ENCODE measurements at regions not wholly inside any gene's neighbourhood (a gene's known extent, or its start where the extent isn't known, plus 50 kb on each side); places are given as distances from the start of the nearest gene placed in this dataset.

DNA sequence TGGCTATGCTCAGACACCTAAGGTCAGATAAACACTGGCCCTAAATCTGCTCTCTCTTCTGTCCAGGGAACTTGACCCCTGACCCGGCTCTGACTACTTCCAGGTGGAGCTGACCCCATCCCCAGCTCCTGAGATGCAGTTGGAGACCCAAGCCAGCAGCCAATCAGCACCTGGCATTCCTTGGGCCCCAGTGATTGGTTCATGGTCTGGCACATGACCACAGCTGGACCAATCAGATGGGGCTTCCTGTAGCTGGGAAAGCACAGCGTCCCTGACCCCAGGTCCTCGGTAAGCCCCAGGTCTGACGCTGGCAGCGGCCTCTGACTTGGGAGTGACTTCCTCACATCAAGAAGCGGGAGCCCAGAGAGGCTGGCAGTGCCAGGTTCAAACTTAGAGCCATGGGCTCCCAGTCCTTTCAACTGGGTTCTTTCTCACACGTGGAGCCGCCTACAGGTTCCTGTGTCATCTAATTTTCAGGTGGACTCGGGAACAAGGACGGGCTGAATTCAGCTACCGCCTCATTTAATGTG, 915.4 kb upstream of the TMEM132C start:
- TF ChIP-seq RAD21 (IDR thresholded peaks at IDR 0.05 in 1 of 2, conservative IDR thresholded peaks at IDR 0.05 in 1 of 2; ENCODE audit: low read depth in 2 of 2, low read length in 2 of 2) (no peak), JUND (IDR thresholded peaks at IDR 0.05; ENCODE audit: low read length) (no peak), EZH2 (IDR thresholded peaks at IDR 0.05; ENCODE audit: low read depth, low read length, severe bottlenecking) (no peak), POLR2AphosphoS5 (IDR thresholded peaks at IDR 0.05; ENCODE audit: low read depth, low read length) (no peak), RNF2 (IDR thresholded peaks at IDR 0.05; ENCODE audit: borderline replicate concordance, low read depth, low read length, missing control alignments, poor library complexity, severe bottlenecking) (no peak), GTF2F1 (IDR thresholded peaks at IDR 0.05; ENCODE audit: borderline replicate concordance, low read depth, low read length) (no peak), TAF1 (IDR thresholded peaks at IDR 0.05; ENCODE audit: low read depth, low read length) (no peak), SP2 (IDR thresholded peaks at IDR 0.05; ENCODE audit: low read length) (no peak), SRF (IDR thresholded peaks at IDR 0.05; ENCODE audit: low read depth, low read length) (no peak), POLR2A (IDR thresholded peaks at IDR 0.05; ENCODE audit: control extremely low read depth in 1 of 2, low read depth in 2 of 2, low read length in 2 of 2) (no peak), ZNF274 (IDR thresholded peaks at IDR 0.05; ENCODE audit: borderline replicate concordance, extremely low read depth, low read length) (no peak), JUN (IDR thresholded peaks at IDR 0.05; ENCODE audit: low read depth, low read length) (no peak)
- TF ChIP-seq, protein P1, sequence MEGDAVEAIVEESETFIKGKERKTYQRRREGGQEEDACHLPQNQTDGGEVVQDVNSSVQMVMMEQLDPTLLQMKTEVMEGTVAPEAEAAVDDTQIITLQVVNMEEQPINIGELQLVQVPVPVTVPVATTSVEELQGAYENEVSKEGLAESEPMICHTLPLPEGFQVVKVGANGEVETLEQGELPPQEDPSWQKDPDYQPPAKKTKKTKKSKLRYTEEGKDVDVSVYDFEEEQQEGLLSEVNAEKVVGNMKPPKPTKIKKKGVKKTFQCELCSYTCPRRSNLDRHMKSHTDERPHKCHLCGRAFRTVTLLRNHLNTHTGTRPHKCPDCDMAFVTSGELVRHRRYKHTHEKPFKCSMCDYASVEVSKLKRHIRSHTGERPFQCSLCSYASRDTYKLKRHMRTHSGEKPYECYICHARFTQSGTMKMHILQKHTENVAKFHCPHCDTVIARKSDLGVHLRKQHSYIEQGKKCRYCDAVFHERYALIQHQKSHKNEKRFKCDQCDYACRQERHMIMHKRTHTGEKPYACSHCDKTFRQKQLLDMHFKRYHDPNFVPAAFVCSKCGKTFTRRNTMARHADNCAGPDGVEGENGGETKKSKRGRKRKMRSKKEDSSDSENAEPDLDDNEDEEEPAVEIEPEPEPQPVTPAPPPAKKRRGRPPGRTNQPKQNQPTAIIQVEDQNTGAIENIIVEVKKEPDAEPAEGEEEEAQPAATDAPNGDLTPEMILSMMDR (IDR thresholded peaks at IDR 0.05; ENCODE audit: control extremely low read depth in 1 of 3, insufficient read depth in 1 of 3, low read depth in 1 of 3, low read length in 3 of 3) = no peak
- TF ChIP-seq, protein P2, sequence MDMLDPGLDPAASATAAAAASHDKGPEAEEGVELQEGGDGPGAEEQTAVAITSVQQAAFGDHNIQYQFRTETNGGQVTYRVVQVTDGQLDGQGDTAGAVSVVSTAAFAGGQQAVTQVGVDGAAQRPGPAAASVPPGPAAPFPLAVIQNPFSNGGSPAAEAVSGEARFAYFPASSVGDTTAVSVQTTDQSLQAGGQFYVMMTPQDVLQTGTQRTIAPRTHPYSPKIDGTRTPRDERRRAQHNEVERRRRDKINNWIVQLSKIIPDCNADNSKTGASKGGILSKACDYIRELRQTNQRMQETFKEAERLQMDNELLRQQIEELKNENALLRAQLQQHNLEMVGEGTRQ (IDR thresholded peaks at IDR 0.05; ENCODE audit: low read length) = no peak
